ENCODE measurements at regions not wholly inside any gene's neighbourhood (a gene's known extent, or its start where the extent isn't known, plus 50 kb on each side); places are given as distances from the start of the nearest gene placed in this dataset.

GRCh38 chr7:101708223-101708622 is 79.1 kb upstream of the MYL10 start:
- no peak for TF ChIP-seq CTCF (IDR thresholded peaks at IDR 0.05; ENCODE audit: insufficient read depth, missing control alignments)
- no peak for FAIRE-seq
- DNase-seq (ENCODE audit: insufficient read length, low spot score) = no peak

- FAIRE-seq = no peak
- no peak for TF ChIP-seq CTCF (IDR thresholded peaks at IDR 0.05; ENCODE audit: insufficient read depth, missing control alignments)
- DNase-seq (ENCODE audit: insufficient read length, low spot score) = no peak
These were observed 83.6 kb upstream of the MYL10 start for GRCh38 chr7:101712652-101713051.

GRCh38 chr7:101714097-101714496 is 85.0 kb upstream of the MYL10 start:
- TF ChIP-seq CTCF (IDR thresholded peaks at IDR 0.05; ENCODE audit: insufficient read depth, missing control alignments) = no peak
- DNase-seq (ENCODE audit: insufficient read length, low spot score) (no peak), FAIRE-seq (no peak)

- TF ChIP-seq CTCF (IDR thresholded peaks at IDR 0.05; ENCODE audit: insufficient read depth, missing control alignments) = no peak
- FAIRE-seq (no peak), DNase-seq (ENCODE audit: insufficient read length, low spot score) (peak; percentile 48)
These were observed 88.7 kb upstream of the MYL10 start for GRCh38 chr7:101717628-101718357.

GRCh38 chr7:101718363-101719122 is 89.4 kb upstream of the MYL10 start:
- DNase-seq (ENCODE audit: insufficient read length, low spot score) (peak; percentile 11), FAIRE-seq (no peak)
- TF ChIP-seq CTCF (IDR thresholded peaks at IDR 0.05; ENCODE audit: insufficient read depth, missing control alignments) = no peak

GRCh38 chr7:101719123-101719470 is 90.0 kb upstream of the MYL10 start:
- TF ChIP-seq CTCF (IDR thresholded peaks at IDR 0.05; ENCODE audit: insufficient read depth, missing control alignments) = no peak
- peak; percentile 11 for DNase-seq (ENCODE audit: insufficient read length, low spot score)
- no peak for FAIRE-seq

GRCh38 chr7:101720324-101720723 is 91.2 kb upstream of the MYL10 start:
- DNase-seq (ENCODE audit: insufficient read length, low spot score) = peak; percentile 5
- TF ChIP-seq CTCF (IDR thresholded peaks at IDR 0.05; ENCODE audit: insufficient read depth, missing control alignments) = no peak
- FAIRE-seq = no peak

Data from D721Med (cell line).